B cell (primary cell): ENCODE measurements at regions not wholly inside any gene's neighbourhood (a gene's known extent, or its start where the extent isn't known, plus 50 kb on each side); places are given as distances from the start of the nearest gene placed in this dataset.

Experiments used
- EZH2 ChIP-seq: IDR thresholded peaks from 2 replicates; pipeline ENCODE4 v1.6.1; 2012; ENCODE audit warnings: borderline replicate concordance, low read depth, mild to moderate bottlenecking, moderate library complexity, low read length; ENCODE audit not compliant: insufficient read depth, poor library complexity, severe bottlenecking
- TF ChIP-seq, protein P1 (sequence below): fragments of 200-600 bp; IDR thresholded peaks from one replicate; pipeline ENCODE4 v1.8.0; 2022; ENCODE audit warnings: antibody characterized with exemption, mild to moderate bottlenecking

DNA sequence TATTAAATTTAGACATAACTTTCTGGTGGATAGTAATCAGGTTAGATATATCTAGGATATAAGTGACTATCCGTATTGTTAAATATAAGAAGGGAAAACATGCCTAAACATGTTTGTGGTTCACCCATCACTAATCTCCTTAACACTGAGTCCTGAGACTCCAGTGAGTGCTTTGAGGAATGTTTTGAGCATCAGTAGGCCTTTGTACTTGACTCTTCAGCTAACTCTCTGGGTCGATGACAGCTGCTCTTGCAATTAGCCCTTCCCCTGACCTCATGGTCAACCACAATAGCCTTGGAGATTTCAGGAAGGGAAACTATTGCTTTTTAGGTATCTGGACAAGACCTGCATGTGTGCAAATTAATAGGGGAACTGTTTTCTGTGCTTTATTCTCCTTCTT lies 716.8 kb downstream of the EPHA4 start:
- TF ChIP-seq, protein P1, sequence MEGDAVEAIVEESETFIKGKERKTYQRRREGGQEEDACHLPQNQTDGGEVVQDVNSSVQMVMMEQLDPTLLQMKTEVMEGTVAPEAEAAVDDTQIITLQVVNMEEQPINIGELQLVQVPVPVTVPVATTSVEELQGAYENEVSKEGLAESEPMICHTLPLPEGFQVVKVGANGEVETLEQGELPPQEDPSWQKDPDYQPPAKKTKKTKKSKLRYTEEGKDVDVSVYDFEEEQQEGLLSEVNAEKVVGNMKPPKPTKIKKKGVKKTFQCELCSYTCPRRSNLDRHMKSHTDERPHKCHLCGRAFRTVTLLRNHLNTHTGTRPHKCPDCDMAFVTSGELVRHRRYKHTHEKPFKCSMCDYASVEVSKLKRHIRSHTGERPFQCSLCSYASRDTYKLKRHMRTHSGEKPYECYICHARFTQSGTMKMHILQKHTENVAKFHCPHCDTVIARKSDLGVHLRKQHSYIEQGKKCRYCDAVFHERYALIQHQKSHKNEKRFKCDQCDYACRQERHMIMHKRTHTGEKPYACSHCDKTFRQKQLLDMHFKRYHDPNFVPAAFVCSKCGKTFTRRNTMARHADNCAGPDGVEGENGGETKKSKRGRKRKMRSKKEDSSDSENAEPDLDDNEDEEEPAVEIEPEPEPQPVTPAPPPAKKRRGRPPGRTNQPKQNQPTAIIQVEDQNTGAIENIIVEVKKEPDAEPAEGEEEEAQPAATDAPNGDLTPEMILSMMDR: no peak
- no peak for TF ChIP-seq EZH2
